SK-N-MC (cell line): ENCODE measurements at regions not wholly inside any gene's neighbourhood (a gene's known extent, or its start where the extent isn't known, plus 50 kb on each side); places are given as distances from the start of the nearest gene placed in this dataset.

ENCODE experiments used
- EZH2 ChIP-seq: fragments of 200-600 bp; sonication (generic); IDR thresholded peaks from one replicate; pipeline ENCODE4 v1.6.1; 2017; ENCODE audit warnings: antibody characterized with exemption
- FOXP2 ChIP-seq: optimal IDR thresholded peaks from 2 replicates; pipeline ENCODE3; 2011; ENCODE audit warnings: mild to moderate bottlenecking, moderate library complexity; ENCODE audit not compliant: insufficient read depth; ENCODE audit errors: extremely low read length, control extremely low read depth
- POLR2AphosphoS5 ChIP-seq: IDR thresholded peaks from 2 replicates; pipeline ENCODE4 v1.6.1; 2012; ENCODE audit warnings: mild to moderate bottlenecking, low read depth, low read length, borderline replicate concordance

- no peak for TF ChIP-seq EZH2
- TF ChIP-seq POLR2AphosphoS5: no peak
- no peak for TF ChIP-seq FOXP2
These were observed 95.0 kb downstream of the UQCRFS1 start for GRCh38 chr19:29117926-29118325.
